Esophagus muscularis mucosa (tissue), 4 donors: ENCODE measurements at regions not wholly inside any gene's neighbourhood (a gene's known extent, or its start where the extent isn't known, plus 50 kb on each side); places are given as distances from the start of the nearest gene placed in this dataset.

Experiments used
- CTCF ChIP-seq, 3 experiments: fragments of 200-600 bp in 2 of 3; fragments of 450-650 bp in 1 of 3; sonication (generic) in 2 of 3; IDR thresholded peaks; one replicate each; pipeline ENCODE4 v1.5.1; 2017 to 2019; ENCODE audit warnings: antibody characterized with exemption in 3 of 3, mild to moderate bottlenecking in 2 of 3, moderate library complexity in 1 of 3
- EP300 ChIP-seq: sonication (generic); formaldehyde crosslinking; IDR thresholded peaks from one replicate; pipeline ENCODE4 v1.6.1; 2017; ENCODE audit warnings: antibody characterized with exemption
- POLR2A ChIP-seq: fragments of 450-650 bp; IDR thresholded peaks from one replicate; pipeline ENCODE4 v1.6.1; 2017; ENCODE audit warnings: antibody characterized with exemption, moderate library complexity, mild to moderate bottlenecking, low read depth
- POLR2AphosphoS5 ChIP-seq, 2 donors: sonication (generic); formaldehyde crosslinking; IDR thresholded peaks; one replicate each; pipeline ENCODE4 v1.6.1; 2017; ENCODE audit warnings: antibody characterized with exemption in 2 of 2

- TF ChIP-seq CTCF (IDR thresholded peaks at IDR 0.05) (no peak), POLR2A (no peak), EP300 (no peak), POLR2AphosphoS5 (IDR thresholded peaks at IDR 0.05) (no peak)
These were observed 249.7 kb upstream of the GYPC start for GRCh38 chr2:126406267-126406666.
